GM18519 (cell line): ENCODE measurements at regions not wholly inside any gene's neighbourhood (a gene's known extent, or its start where the extent isn't known, plus 50 kb on each side); places are given as distances from the start of the nearest gene placed in this dataset.

Experiments
- ATAC-seq: cut with Tn5 transposase; IDR thresholded peaks from one replicate; pipeline ENCODE4 v1.9.1; 2021; ENCODE audit warnings: mild to moderate bottlenecking, moderate library complexity; ENCODE audit not compliant: unreplicated experiment, low FRiP score

DNA sequence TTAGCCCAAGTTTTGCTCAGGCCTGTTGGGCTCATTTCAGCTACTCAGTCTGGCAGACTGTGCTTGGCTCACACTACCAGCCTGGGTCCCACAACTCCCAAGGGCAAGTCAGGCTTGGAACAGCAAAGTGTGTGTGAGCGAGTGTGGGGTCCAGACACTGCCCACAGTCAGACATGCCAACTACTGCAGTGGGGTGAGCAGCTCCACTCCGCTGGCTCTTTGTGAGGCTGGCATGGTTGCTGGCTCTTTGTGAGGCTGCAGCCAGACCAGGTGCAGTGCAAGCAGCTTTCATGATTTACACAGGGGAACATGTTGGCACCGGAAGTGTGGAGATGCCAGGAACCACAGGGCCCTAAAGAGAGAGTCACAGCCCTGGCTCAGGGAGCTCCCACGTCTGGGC, 606.7 kb upstream of the FAM174A start:
- ATAC-seq, result no peak

DNA sequence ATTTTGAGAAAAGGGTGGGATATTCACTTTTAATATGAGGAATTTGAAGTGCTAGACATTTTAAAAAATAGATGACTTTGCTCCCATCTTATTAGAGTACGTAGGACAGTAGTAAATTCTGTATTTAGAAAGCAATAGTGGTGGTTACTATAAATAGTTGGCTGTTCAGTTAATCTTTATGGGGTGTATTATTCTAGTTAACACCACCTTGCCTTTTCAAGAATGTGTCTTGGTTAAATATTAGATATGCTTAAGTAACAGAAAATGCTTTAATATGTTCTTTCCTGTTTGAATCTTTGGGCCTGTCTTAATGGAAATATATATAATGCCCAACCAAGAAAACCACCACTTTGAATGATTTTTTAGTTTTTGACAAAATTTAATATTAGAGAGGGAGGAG, 608.7 kb upstream of the FAM174A start:
- no peak for ATAC-seq

DNA sequence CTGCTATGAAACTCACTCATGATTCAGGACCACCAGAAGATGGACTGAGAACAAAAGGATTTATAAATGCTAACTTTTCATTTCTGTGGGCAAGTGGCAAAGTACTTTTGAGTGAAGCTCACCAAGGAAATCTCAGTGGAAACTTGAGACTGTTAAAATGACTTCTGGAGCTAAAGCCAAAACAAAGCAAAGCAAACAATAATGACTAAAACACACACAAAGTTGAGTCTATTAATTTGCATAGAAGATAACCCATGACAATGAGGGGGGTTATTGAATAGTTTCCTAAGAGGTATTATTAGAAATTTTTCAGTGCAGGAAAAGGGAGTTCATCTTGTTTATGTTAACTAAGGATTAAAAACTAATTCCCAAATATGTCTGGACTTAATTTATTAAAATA, 612.8 kb upstream of the FAM174A start:
- no peak for ATAC-seq

DNA sequence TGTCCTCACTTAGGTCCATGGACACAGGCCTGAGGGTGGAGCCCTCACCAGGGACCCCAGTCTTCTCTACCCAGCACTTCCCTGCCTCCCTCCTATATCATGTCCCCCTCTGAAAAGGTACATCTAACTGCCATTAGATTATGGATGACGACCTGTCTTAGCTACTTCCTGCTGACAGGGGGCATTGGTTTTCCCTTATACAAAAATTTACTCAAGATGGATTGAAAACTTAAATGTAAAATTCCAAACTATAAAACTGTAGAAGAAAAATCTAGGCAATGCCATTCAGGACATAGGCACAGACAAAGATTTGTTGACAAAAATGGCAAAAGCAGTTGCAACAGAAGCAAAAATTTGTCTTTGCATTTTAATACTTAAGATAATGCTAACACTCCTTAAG, 623.2 kb upstream of the FAM174A start:
- no peak for ATAC-seq

DNA sequence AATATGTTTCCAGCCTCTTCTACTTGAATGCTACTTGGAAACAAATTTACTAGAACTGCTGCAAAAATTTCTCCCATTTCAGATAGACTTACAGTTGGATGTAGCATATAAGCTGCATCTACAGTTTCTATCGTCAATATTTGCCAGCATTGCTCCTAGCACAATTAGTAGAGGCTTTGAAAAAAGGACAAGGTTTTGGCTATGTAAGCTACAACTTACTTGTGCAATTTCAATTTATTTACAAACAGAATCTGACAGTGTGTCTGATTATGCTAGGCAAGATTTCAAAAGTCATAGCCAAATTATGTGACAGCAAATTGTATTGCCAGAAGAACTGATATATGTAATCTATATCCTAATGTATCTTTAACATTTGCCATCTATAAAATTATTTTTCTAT, 628.4 kb upstream of the FAM174A start:
- no peak for ATAC-seq

DNA sequence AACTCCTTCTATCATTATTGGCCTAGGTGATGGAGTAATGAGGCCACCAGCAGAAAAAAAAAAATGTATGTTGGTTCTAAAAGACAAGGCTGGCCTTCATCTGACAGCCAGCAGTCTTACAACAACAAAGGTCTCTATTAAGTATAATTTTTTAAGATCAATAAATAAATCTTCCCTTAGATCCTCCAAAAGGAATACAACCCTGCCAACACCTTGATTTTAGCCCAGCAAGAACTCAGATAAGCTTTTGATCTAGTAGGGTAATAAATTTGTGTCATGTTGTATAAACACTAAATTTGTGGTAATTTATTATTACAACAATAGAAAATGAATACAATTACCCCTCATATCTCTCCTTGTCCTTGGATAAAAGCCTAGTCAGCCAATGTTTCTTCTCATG, 633.2 kb upstream of the FAM174A start:
- no peak for ATAC-seq

DNA sequence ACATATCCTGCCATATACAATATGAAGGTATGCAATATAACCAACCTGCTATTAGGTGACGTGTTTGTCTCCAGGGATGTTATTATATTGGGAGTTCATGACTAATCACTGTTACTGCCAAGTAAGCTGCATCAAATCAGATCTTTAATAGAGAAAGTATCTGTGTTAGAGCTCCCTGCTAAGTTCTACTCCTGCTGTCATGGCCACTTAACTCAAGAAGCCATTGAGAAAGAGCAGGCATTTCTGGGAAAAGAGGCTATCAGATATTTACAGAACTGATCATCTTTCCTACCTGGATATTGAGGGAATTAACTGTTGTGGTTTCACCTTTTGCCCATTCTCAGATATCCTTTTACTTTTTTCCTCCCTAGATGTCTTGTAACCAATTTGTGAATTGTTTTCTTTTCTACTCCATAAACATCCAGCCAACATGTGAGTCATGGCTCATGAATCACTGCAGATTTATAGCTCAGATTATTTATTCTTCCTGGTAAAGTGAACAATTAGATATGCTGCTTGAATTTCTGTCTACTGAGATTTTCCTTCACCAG, 634.8 kb upstream of the FAM174A start:
- ATAC-seq, result no peak

DNA sequence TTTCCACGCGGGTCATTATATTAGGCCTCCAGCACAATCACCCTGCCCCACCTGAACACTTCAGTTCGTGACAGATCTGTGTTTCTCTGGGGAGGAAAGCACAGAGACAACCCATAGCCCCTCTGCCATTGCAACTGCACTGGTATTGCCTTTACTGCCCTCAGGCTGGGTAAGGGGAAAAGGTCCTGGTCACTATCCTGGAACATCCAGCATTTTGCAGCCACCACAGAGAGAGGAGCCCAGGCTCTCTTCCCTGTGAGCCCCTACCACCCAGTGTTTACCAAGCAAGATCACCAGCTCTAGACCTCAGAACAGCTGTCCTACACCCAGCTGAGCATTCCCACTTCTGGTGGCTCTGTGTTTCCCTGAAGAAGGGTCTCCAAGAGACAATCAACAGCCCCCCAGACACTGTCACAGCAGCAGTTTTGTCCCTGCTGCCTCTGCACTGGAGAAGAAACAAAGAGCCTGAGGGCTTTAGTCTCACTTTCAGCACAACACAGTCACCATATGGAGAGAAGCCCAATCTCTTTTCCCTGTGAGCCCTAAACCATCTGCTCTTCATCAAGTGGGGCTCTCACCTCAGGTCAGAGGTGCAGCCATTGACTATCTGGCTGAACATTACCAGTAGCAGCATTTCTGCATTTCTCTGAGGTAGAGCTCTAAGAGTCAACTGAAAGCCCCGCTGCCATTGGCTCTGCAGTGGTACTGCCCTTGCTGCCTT, 655.2 kb upstream of the FAM174A start:
- no peak for ATAC-seq

DNA sequence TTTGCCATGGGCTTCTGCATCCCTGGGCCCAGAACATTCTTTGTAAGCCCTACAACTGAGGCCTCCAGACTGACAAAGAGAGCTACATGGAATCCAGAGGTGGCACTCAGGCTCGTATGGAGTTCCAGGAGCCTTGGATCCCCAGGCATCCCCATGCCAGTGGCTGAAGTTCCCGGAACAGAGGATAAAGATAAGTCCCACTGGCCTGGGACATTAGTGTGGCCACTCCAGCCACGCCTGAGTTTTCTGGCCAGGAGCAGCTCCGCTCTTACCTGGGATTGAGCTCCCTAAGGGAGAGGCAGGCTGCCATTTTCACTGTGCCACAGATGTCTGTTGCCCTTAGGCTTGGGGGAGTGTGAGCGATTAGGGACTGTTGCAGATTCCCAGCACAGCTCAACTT, 656.3 kb upstream of the FAM174A start:
- ATAC-seq, result no peak

DNA sequence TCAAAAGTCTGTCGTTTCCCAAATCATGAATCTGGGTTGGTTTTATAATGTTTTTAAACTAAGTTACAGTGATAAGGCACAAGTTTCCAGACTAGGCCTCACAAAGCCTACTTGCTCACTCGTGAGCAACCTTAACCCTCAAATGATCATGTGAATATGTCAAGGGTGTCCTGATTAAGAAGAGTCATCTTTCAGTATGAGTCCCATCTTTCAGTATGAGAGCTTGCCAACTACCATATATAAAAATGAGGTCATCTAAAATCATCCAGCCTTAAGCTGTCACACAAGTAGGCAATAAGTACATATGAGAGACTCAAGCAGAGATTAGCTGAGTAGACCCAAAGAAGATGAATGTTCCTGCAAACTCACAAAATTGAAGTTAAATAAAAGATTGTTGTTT, 668.4 kb upstream of the FAM174A start:
- peak; percentile 96 for ATAC-seq

DNA sequence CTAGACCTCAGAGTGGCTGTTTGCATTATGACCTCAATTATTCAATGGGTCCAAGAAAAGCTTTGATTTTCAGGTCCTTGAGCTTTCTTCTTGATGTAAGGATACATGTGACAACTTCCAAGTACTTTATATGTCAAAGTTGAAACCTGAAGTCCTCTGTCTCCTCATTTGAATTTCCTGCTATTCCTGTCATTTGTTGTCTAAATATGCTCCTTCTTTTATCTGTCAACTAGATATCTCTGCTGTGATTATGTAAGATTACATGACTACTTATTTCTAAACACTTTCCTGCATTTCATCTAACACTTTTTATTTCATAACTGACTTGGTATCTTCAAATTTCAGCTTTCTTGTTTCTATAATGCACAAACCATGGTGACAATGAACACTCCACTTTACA, 670.0 kb upstream of the FAM174A start:
- no peak for ATAC-seq

DNA sequence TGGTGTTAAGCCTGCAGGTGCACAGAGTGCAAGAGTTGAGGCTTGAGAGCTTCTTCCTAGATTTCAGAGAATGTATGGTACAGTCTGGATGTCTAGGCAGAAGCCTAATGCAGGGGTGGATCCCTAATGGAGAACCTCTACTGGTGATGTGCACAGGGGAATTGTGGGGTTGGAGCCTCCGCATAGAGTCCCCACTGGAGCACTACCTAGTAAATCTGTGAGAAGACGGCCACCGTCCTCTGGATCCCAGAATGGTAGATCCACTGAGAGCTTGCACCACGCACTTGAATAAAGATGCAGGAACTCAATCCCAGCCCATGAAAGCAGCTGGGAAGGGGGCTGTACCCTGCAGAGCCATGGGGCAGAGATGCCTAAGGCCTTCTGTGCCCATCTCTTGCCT, 699.4 kb upstream of the FAM174A start:
- ATAC-seq, result no peak

DNA sequence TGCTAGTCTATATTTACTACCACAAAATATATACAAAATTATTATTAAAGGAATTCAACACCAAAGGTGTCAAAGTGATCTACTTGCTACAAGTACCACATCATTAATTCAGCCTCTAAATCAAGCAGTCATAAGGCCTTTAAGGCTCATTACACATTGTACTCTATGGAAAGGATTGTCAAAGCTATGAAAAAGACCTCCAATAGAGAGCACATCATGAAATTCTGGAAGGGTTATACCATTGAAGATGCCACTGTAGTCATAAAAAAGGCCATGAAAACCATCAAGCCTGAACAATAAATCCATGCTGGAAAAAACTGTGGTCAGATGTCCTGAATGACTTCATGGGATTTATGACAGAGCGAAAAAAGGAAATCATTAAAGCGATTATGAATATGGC, 708.0 kb upstream of the FAM174A start:
- ATAC-seq, result no peak

DNA sequence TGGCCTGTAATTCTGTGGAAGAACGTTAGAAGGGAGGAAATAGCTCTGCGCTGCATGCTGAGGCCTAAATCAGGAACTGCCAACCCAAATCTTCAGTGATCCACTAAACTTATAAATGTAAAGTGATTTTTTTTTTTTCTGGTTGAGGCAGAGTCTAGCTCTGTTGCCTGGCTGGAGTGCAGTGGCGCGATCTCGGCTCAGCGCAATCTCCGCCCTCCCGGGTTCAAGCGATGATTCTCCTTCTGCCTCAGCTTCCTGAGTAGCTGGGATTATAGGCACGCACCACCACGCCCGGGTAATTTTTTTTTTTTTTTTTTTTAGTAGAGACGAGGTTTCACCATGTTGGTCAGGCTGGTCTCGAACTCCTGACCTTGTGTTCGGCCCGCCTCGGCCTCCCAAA, 717.4 kb upstream of the FAM174A start:
- ATAC-seq, result no peak

DNA sequence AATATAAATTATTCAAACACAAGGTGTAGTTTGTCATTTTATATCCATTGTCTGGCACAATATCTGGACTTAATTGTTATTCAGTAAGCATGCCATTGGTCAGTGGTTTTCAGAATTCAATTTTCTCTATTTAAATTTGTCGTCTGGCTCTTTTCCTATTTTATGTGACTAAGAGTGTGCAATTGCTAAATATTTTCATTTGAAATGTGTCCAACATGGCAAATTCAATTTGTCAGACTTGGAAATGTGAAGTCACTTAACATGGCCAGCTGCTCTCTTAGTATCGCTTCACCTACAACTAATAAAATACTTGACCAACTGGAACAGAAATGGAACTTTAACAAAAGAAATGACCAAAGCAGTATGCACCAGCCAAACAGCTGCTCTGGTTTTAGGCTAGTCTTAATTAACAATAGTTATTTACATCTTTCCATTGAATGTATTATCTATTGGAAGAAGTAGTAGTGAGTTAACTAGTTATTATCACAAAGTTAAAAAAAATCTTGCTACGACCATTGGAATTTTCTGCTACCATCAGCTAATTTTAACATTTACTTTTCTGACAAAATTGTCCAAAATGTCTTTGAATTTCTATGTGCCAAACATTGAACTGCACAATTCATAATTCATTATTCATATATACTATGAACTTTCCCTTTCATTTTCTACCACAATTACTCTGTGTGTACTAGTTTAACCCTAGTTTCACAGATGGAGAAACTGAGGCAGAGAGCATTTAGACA, 720.7 kb upstream of the FAM174A start:
- ATAC-seq, result no peak

DNA sequence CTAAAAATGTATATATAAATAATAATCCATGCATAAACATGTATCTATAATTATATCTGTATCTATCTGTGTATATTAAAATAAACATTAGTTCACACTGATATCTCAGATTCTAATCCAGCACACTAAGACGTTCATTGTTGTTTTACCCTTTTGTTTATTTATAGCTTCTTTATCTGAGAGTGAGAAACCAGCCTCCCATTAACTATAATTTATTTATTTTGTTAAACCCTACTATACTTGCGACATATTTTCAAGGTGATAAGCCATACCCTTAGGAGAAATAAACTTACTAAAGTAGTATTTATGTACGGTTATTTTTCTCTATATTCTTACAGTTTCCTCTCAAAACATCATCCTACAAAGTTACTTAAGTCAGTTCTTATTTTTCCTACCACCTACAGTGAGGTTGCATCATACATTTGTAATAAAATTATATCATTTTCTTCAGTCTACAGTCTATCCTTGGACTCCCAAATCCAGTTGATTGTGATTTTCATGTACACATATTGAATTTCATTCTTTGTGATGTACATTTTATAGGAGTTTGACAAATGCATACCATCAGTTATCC, 726.4 kb upstream of the FAM174A start:
- ATAC-seq, result no peak

DNA sequence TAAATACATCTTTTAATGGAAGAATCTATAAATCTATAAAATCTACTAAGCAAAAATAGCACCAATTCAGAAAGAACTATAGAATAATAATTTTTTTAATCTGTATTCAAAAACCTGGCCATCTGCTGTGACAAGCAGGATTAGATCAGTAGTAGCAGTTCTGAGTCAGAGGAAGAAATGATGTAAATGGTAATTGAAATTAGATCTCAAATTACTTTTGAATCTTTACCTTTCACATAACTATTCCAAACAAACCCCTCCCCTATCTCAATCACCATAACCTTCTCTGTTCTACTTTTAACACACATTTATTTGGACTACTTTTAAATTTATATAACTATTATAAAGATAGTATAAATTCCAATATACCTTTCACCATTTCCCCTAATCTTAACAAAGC, 727.8 kb upstream of the FAM174A start:
- no peak for ATAC-seq

DNA sequence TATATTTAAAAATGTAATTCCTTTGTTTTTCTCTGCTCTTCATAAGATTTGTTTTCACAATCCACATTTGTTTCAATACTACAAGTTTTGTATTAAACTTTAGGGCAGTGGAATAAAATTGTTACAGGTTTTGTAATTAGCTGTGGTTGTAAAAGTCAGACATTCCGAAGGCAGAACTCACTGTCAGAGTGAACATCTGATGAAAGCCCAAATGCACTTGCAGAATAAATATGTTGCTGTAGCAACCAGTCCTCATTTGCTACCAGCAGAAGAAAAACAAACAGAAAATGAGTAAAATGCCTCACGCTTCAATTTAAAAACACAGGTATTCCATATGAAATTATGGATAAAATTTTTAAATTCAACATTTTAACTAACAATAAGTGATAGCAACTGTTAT, 740.1 kb upstream of the FAM174A start:
- ATAC-seq, result no peak

DNA sequence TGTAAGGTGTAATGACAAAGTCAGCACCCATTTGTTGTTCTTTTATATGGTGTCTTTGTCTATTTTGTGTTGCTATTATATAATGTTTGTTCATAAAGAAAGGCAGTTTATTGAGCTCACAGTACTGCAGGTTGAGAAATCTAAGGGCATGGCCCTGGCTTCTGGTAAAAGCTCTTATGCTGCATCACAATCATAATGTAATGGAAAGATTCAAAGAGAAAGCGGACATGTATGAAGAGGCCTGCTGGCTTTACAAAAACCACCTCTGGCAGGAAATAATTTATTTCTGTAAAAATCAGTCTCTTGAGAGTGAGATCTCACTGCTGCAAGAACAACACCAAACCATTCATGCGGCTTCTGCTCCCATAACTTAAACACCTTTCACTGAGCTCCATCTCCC, 746.7 kb upstream of the FAM174A start:
- no peak for ATAC-seq

DNA sequence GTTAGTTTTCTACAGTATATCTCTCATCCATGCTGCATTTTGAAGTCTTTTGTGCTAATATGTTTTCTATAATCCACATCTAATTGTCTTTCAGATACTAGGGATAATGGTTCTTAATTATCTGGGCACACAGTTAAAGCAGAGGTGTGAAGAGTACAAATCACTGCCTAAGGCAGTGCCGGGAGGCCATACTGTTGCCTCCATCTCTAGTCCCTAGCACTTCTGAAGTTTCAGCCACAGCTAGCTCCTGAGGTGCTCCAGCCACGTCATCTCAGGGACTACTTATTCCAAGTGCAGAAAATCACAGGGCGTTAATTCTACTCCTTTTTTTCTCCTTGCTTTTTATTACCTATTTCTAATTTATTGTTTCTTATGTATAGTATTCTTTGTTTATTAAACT, 760.0 kb upstream of the FAM174A start:
- no peak for ATAC-seq

DNA sequence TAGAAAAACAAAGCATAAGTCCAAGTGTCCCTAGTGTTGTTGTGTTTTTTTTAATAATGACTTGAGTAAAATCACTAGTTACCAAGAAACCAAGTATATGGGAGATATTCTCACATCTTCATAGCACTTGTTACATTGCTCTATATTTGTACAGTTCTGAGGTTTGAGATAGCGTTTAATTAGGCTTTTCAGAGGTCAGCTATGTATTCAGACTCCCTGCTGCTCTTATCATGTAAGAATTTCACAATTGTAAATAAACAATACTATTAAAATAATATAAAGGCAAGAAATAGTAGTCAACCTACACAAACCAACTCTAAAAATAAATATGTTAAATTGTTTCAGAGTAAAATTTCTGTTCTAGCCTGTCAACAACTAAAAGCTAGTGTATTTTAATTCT, 761.9 kb upstream of the FAM174A start:
- no peak for ATAC-seq

DNA sequence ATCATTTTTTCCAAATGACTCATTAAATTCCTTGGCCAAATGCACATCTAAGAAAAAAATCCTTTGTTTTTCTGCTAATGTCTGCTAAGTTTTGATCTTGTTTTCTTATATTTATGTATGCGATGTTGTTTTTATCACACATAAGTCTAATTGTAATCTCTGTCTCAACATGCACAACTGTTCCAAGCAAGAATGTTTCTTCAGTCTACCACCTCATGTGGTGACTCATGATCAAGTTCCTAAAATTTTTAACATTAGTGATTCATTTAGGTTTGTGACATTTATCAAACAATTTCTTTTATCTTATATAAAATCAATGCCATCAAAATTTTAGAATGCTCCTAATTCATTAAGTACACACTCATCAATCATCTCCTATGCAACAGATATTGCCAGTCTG, 763.9 kb upstream of the FAM174A start:
- no peak for ATAC-seq
